ENCODE measurements at regions not wholly inside any gene's neighbourhood (a gene's known extent, or its start where the extent isn't known, plus 50 kb on each side); places are given as distances from the start of the nearest gene placed in this dataset.
"Not testable (repeated sequence)": the region's sequence is repeated elsewhere in the genome, so short reads cannot be mapped to it uniquely, and the experiment has no call there.

DNA sequence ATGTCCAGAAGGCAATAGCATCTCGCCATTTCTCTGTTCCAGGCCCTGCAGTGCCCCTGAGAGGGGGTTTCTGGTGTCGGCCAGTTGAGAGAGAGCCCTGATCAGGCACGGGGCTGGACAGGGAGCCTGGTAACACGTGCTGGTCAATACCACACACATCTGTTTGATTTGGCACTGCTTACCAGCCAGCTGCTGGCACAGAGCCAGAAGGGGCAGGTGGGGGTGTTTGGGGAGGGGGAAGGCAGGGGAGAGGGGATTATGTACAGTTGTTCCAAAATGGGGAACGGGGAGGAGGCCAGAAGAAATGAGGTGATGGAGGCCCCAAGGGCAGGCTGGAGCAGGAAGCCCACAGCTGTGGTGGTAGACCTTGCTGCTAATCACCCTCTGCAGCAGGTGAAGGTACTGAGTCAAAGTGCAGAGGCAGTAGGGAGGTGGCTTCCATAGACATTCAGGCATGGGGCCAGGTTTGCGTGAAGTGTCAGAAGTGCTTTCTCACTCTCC is 153.5 kb upstream of the LPP start:
- no peak for DNase-seq

DNA sequence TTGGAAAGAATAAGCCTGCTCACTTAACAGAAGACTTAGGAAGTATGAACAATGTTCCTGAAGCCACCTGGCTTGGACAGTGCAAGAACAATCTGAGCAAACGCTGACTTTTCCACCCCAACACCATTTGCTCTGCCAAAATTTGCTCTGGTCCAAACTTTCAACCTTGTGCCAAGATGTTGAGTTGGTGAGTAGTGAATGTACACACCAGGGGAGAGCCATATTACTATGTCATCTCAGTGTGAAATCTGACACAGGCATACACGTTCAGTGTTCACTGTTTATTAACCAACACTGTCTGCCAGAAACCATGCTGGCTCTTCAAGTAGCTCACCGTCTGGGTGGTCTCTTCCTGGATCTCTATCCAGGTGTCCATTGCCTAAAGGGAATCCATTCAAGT is 152.9 kb upstream of the LPP start:
- no peak for DNase-seq

DNA sequence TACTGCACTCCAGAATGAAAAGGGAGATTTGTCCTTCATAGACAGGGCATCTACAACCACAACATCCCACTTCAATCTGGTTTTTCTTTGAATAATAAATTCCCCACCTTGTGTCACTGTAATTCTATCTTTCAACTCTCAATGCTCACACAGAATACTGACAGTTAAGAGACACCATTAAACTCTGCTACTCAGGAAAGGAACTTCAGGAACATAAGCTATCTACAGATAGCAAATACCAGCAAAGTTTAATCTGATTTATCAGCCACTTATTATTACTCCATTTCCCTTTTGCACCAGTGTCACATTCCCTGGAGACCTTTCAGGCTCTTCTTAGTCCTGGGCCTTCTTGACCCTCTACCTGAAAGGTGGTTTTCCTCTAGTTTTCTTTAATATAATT is 152.0 kb upstream of the LPP start:
- DNase-seq, result no peak

DNA sequence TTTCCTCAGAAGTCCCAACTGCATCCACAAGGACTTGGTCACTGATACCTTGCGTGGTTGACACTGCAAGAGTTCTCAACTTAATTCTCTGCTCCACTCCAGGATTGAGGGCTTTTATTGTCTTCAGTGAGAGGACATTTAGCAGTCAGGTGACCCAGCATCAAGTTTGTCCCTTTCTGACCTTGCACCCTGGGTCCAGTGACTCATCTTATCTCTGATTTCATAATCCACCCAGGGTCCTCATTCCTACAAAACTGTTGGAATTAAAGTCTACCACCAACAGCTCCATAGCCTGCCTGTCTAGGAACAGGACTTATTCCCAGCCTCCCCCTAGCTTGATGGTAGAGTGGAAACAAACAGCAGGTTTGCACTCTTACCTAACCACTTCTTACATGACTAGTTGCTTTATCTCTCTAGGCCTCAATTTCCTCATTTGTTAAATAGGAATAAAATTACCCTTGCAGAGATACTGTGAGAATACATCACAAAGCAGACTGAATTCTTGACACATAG is 151.3 kb upstream of the LPP start:
- peak in 2 of 4 experiments; percentile 14 to 24 for DNase-seq

DNA sequence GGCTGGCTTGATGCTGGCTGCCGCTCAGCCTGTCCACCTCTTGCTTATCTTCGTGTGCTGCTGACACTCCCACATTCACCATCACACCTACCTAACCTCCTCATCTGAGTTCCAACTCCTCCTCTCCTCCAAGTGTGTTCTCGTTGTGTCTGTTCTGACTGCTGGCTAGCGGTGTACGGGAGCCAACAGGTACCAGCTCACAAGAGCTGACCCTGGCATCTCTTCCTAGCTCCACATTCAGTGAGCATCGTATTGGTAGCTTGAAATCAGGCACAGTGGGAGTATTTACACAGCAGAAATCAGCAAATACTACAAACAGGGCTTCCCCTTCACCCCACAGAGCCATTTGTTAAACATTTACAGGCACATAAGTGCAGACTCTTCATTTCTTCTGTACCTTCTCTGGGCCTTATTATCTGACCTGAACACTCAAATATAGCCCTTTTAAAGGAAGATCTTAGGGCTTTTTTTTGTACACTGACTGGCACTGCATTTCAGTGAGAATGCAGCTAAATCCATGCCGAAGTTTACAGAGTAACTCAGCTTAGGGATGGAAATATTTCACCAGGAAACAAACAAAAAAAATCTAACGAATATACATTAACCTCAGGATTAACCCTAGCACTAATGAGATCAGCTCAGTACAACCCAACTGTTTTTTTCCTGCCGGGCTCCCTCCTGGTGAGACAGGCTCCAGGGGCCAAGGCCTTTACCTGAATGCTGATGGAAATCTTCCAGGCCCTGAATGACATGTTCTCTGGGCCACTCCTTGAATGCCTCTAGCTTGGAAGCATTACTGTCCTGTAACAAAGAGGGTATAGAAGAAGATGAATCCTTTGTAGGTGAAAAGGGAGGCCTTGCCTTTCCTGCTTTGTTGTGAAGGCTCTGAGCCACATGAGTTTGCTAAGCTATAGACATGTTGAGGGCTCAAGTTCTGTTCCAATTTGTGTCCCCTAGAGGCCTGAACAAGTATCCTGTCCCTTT is 150.5 kb upstream of the LPP start:
- DNase-seq, result no peak

DNA sequence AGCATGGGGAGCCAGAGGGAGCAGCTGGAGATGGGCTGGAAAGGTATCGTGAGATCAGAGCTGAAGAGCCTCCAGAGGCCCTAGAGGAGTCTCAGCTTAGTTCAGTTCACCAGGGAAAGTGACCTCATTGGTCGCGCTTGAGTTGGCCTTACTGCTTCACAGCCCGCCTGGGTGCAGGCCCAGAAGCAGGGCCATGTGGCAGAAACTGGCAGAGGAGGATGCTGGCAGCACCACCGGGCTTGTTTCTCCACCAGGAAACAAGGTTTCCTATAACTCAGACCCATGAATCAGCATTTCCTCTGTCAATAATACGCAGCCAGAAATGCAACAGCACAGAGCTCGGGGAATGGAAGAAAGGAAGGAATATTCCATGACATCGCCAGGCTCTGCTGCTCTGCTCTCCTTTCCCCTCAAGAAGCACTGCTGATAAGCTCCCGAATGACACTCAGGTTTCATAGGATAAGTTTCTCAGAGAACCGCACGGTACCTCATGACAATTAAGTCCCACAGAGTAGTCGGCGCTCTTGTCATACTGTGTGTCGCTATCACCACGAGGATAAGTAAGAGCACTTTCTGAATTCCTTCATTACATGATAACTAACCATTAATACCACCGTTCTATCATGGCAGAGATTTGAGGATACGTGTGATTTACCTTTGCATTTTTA is 147.1 kb upstream of the LPP start:
- peak in 3 of 4 experiments; percentile 15 to 22 (median 17) for DNase-seq

DNA sequence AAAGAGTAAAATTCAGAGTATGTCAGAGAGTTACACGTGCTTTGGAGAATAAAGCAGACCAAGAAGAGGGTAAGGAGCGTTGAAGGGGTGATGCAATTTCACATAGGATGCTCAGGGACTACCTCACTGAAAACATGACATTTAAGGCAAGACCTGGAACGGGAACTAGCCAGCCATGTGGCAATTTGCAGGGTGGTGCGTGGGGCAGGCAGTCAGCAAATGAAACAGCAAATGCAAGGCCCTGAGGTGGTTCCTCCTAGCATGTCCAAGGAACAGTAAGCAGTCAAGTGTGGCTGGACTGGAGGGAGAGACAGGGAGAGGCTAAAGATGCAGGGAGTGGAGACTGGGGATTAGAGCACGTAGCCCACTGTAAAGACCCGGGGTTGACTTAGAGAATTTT is 146.1 kb upstream of the LPP start:
- peak; percentile 83 to 91 (median 90) for DNase-seq

DNA sequence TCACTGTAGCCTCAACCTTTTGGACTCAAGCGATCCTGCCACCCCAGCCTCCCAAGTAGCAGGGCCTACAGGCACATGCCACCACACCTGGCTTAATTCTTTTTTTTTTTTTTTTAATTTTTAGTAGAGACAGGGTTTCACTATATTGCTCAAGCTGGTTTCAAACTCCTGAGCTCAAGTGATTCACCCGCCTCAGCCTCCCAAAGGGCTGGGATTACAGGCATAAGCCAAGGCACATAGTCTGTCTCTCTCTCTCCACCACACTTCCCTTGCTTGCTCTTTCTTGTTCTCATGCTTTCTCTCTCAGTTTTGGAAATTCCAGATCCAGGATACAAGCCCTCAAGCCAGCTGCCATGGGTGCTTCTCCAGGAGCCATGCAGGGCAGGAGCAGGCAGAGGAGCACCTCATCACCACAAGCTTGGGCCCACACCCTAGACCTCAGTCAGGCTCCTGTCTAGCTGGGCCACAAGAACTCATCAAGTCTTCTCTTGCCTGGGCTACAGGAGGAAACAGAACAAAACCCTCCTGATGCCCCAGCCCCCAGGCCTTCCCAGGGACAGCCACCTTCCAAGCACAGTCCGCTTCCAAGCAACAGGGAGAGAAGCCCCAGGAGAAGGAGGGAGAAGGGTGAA is 145.3 kb upstream of the LPP start:
- DNase-seq, result no peak

DNA sequence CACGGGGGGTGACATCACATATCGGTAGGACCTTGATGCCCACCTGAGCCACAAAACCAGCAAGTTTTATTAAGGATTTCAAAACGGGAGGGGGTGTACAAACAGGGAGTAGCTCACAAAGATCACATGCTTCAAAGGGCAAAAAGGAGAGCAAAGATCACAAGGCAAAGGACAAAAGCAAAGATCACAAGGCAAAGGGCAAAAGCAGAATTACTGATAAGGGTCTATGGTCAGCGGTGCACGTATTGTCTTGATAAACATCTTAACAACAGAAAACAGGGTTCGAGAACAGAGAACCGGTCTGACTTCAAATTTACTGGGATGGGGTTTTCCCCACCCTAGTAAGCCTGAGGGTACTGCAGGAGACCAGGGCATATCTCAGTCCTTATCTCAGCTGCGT is 143.5 kb upstream of the LPP start:
- DNase-seq, result no peak

DNA sequence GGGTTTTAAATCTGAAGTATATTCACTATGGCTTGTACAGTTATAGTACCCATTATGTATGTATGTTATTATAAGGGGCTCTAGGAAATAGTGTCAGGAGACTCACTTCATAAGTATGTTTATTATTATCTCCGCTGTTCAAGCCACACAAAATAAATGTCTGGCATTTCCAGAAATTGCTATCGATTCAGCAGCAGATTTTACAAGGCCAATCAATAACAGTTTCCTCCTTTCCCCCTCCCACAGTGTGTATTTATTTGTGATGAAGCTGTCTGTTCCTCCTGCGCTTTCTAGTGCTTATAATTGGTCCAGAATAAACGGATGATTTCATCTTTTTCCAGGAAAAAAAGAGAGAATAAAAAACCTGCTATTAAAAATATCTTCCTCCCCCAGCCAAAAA is 134.2 kb upstream of the LPP start:
- no peak for DNase-seq

DNA sequence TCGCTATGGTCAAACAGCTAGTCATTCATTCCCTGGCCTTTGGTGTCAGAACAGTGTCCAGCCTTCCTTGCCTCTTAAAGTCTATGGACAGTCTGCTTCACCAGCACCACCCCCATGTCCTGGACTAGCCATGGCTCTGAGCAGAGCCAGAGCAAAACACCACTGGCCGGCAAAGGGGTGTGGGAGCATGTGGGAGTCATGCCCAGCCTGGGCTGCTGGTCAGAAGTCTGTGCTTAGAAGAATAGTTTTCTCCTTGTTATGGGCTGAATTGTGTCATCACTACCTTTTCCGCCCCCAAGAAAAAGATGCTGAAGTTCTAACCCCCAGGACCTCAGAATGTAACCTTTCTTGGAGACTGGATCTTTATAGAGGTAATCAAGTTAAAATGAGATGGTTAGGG is 132.9 kb upstream of the LPP start:
- peak; percentile 36 to 70 (median 44) for DNase-seq

DNA sequence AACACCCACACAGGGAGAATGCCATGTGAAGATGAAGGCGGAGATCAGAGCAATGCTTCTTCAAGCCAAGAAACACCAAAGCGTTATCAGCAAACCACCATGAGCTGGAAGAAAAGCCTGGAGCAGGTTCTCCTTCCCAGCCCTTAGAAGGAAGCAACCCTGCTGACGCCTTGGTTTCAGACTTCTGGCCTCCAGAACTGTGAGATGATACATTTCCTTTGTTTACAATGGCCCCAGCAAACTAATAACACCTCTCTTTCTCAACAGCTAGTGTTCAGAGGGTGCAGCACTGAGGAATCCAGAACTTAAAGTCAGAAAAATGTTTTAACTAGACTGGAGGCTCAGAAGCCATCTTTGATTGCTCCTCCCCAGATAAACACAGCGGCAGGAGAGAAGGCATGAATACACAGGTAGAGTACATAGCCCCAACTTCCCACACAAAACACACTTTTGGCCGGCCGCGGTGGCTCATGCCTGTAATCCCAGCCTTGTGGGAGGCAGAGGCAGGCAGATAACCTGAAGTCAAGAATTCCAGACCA is 132.4 kb upstream of the LPP start:
- DNase-seq, result peak; percentile 76 to 93 (median 86)

DNA sequence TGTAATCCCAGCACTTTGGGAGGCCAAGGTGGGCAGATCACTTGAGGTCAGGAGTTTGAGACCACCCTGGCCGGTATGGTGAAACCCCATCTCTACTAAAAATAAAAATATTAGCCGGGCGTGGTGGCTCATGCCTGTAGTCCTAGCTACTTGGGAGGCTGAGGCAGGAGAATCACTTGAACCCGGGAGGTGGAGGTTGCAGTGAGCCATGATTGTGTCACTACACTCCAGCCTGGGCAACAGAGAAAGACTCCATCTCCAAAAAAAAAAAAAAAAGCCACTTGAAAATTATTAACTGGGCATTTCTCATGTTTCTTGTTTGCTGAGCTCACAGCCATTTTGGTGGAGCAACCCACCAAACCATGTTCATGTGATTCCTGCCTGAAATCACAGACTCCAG is 131.1 kb upstream of the LPP start:
- DNase-seq, result not testable (repeated sequence)

DNA sequence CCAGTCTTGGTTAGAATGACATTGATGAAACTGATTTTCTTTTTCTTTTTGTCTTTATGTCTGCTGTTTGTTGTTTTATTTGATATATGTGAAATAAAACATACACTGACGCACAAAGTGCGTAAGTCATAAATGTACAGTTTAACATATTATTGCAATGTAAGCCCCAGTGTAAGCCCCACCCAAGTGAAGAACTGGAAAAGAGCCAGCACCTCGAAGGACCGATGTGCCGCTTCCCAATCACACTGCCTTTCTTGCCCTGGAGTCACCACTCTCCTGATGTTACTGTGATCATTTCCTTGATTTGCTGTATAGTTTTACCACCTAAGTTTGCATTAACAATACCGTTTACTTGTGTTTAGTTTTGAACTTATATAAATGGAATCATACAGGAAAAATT is 128.4 kb upstream of the LPP start:
- no peak for DNase-seq

DNA sequence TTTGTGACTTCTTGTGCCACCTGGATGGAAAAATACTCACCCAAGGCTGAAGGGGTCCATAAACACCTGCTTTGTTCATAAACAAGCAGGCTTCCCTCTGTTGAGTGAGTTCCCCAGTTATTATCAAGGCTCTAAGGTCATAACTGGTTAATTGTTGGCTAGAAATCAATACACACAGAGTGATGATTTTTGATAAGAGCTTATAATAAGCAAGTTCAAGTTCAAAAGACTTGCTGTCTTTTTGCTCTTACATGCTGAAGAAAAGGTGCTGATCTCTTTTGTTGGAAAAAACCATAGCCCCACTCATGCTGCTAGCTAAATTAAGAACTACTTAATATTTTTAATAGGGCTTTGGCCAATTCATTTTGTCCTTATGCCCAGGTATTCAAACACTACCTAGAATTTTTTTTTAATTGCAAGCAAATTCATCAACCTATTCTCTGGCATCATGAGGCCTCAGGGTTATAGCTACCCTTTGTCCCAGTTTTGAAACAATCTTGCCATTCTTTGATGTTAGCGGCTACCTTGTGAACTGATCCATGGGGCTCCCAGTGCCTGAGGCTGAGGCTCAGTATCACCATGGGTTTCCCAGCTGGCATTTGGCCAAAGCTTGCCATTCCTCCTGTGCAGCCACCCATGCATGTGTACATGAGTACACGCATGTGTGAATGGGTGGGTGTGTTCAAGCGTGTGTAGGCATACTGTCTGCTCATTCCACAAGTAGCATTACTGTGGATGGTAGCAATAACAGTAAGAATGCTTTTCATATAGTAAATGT is 127.6 kb upstream of the LPP start:
- no peak for DNase-seq

DNA sequence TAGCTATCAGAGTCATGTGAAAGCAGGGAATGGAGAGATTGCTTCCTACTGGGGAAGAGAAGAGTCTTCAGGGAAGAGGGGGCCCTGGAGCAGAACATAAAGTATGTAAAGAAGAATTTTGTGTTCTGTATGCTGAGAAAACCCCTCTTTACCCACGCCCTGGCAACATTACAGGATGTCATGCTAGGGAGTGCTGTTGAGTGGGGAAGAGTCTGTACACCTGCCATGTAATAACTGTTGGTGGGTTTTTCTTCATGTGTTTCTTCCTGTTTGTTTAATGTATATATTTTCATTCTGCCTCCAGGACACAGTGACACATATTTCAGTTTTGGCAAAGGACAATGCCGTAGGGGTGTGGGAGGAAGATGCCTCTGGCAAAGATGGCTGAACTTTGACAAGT is 122.8 kb upstream of the LPP start:
- no peak for DNase-seq

DNA sequence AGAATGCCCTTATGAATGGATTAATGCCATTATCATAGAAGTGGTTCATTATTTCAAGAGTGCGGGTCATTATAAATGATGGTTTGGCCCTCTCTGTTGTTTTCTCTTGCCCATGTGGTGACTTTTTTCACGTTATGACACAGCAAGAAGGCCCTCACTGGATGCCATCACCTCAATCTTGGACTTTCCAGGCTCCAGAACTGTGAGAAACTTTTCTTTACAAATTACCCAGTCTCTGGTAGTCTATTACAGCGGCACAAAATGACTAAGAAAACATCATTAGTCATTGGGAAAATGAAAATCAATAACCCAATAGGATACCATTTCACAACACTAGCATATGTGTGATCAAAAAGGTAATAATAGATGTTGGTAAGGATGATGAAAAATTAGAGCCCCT is 119.0 kb upstream of the LPP start:
- DNase-seq, result no peak

DNA sequence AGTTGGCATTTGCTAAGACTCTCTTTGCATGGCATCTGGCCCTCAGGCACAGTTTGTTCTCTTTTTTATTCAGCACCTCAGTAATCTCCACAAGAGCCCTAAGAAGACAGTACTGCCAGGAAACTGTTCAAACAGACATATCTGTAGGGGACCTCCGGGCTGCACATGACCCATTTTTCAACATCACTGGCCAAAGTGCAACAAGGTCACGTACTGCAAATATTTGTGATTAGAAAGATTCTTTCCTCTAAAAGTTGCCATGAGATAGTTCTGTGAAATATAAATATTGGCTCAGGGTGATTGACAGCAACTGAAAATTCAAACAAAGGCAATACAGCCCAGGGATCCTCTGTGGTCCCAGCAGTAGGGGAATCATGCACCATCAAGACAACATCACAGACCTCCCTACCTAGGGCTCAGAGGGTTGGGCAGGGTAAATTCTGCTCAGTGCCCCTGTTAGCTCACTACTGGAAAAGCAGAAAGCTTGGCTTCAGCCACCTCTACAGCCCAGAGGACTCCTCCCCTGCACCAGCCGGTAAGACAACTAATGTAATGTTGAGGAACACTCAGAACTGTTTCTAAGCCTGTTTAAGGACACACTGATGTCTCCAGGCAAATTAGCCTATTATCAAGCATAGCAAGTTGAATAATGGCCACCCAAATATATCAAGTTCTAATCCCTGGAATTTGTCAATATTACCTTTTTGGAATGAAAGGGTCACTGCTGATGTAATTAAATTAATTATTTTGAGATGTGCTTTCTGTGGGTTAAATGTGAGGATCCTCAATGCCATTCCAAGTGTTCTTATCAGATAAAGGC is 117.4 kb upstream of the LPP start:
- peak in 2 of 4 experiments; percentile 29 to 30 for DNase-seq

DNA sequence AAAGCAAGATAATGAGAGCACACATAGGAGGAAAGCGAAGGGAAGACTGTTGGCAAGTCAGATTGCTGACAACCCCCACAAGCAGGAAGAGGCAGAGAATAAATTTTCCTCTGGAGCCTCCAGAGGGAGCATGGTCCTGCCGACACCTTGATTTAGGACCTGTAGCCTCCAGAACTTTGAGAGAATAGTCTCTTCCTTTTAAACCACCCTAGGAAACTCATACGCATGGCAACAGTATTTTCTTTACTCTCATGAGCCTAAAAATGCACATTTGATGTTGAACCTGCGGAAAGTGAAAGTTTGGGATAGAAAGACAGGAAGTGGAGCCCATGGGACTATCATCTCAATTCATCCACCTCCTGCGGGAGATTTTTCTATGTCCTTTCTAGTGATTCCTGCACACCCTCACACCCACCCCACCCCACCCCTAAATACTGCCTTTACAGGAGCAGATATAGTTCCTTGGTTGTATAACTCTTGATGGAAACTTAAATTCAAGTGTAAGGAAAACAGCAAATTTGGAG is 116.7 kb upstream of the LPP start:
- DNase-seq, result no peak

DNA sequence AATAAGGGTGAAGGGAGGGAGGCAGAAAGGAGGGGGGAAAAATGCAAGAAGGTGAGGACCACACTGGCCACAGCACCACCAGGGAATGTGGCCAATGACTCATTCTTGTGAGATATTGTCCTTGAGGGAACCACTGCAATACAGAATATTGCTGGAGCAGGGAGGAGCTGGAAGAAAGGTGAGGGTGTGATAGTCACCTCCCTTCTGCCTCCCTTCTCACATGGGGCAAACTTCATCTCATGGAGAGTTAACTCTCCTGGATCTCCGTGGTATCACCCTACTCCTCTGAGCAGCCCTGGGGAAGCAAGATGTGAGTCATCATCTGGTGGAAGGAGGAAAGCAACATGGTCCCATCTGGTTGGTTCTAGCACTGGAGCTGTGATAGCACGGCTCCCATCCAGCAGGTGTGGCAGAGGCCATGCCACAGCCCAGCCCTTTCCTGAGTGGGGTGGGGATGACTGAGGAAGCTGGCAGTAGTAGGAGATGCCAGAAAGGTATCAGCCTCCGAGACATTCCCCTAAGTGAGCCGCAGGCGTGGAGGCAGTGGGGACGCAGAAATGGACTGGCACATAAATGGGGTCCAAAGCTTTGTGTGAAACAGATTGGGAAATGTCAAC is 115.9 kb upstream of the LPP start:
- DNase-seq, result no peak

Data from suppressor macrophage (primary cell).